ENCODE measurements at regions not wholly inside any gene's neighbourhood (a gene's known extent, or its start where the extent isn't known, plus 50 kb on each side); places are given as distances from the start of the nearest gene placed in this dataset.

- TF ChIP-seq, protein P1, sequence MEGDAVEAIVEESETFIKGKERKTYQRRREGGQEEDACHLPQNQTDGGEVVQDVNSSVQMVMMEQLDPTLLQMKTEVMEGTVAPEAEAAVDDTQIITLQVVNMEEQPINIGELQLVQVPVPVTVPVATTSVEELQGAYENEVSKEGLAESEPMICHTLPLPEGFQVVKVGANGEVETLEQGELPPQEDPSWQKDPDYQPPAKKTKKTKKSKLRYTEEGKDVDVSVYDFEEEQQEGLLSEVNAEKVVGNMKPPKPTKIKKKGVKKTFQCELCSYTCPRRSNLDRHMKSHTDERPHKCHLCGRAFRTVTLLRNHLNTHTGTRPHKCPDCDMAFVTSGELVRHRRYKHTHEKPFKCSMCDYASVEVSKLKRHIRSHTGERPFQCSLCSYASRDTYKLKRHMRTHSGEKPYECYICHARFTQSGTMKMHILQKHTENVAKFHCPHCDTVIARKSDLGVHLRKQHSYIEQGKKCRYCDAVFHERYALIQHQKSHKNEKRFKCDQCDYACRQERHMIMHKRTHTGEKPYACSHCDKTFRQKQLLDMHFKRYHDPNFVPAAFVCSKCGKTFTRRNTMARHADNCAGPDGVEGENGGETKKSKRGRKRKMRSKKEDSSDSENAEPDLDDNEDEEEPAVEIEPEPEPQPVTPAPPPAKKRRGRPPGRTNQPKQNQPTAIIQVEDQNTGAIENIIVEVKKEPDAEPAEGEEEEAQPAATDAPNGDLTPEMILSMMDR (IDR thresholded peaks at IDR 0.05; ENCODE audit: insufficient read depth, low read depth, low read length) = peak; percentile 12
- TF ChIP-seq EZH2 (IDR thresholded peaks at IDR 0.05; ENCODE audit: insufficient read depth, low read length) = no peak
Observed at GRCh38 chr3:84136425-84136824, 822.4 kb upstream of the CADM2 start.
